ENCODE measurements at regions not wholly inside any gene's neighbourhood (a gene's known extent, or its start where the extent isn't known, plus 50 kb on each side); places are given as distances from the start of the nearest gene placed in this dataset.

DNA sequence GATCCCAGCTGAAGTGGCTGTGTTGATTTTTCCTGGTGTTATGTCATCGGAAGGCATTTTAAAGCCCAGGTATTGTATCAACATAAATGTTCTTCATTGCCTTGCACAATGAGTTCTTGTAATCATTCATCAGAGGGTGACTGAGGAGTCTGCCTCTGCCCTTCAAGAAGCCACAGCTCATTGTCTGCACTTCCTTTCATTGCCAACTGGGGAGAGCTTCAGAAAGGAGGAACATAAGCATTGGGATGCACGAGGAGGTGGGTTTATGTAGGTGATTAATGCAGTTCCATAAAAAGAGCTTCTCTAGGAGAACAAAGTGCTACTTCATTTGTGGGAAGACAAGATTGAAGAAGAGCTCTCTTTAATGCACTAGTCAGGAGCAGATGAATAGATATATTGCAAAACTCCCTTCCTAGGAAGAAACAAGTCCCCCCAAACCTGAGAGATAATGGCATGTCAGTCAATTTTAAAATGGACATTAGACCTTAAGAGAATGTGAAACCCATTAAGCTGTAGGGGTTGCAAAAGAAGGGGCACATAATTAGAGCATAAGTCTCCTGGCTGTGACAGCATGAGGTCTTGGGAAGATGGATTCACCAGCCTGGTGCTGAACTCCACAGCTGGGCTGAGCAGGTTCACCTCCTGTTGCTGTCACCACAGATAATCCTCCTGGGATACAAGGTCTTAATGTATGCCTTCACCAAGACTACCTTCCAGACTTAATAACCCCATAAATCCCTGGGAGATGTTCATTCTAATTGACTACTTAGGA is 124.6 kb downstream of the BACH1 start:
- WGBS, 2 donors (ENCODE audit: low coverage in 1 of 2), result 57 to 67% methylated on average over 2 of the region's 2 CpGs
- TF ChIP-seq EP300 (IDR thresholded peaks at IDR 0.05), result no peak
- TF ChIP-seq POLR2A (IDR thresholded peaks at IDR 0.05), result no peak
- TF ChIP-seq, protein P1, sequence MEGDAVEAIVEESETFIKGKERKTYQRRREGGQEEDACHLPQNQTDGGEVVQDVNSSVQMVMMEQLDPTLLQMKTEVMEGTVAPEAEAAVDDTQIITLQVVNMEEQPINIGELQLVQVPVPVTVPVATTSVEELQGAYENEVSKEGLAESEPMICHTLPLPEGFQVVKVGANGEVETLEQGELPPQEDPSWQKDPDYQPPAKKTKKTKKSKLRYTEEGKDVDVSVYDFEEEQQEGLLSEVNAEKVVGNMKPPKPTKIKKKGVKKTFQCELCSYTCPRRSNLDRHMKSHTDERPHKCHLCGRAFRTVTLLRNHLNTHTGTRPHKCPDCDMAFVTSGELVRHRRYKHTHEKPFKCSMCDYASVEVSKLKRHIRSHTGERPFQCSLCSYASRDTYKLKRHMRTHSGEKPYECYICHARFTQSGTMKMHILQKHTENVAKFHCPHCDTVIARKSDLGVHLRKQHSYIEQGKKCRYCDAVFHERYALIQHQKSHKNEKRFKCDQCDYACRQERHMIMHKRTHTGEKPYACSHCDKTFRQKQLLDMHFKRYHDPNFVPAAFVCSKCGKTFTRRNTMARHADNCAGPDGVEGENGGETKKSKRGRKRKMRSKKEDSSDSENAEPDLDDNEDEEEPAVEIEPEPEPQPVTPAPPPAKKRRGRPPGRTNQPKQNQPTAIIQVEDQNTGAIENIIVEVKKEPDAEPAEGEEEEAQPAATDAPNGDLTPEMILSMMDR (IDR thresholded peaks at IDR 0.05), result no peak
- no peak for TF ChIP-seq POLR2AphosphoS5 (IDR thresholded peaks at IDR 0.05)

GRCh38 chr21:29424728-29425127 is 126.0 kb downstream of the BACH1 start:
- WGBS, 2 donors (ENCODE audit: low coverage in 1 of 2), result 78 to 95% methylated on average over 2 of the region's 2 CpGs
- TF ChIP-seq, protein P1 (IDR thresholded peaks at IDR 0.05), result no peak
- TF ChIP-seq POLR2A (IDR thresholded peaks at IDR 0.05), result no peak
- no peak for TF ChIP-seq EP300 (IDR thresholded peaks at IDR 0.05)
- no peak for TF ChIP-seq POLR2AphosphoS5 (IDR thresholded peaks at IDR 0.05)
- Histone ChIP-seq H3K4me3 (no peak overlapping the region), H3K9me3 (no peaks in the 10 kb centered on the region), H3K27ac (no peak overlapping the region), H3K27me3 (no peaks in the 10 kb centered on the region), H3K36me3 (no peaks in the 10 kb centered on the region), H3K4me1 (no peaks in the 10 kb centered on the region)
- ATAC-seq, result no peak

More for the DNA sequence above, 124.6 kb downstream of the BACH1 start:
- ATAC-seq, result no peak
- Histone ChIP-seq H3K36me3 (no peaks in the 10 kb centered on the region), H3K4me3 (no peak overlapping the region), H3K27ac (no peak overlapping the region), H3K9me3 (no peaks in the 10 kb centered on the region), H3K27me3 (no peaks in the 10 kb centered on the region), H3K4me1 (no peaks in the 10 kb centered on the region)

GRCh38 chr21:29429218-29429617 is 130.5 kb downstream of the BACH1 start:
- H3K36me3 ChIP-seq, result no peaks in the 10 kb centered on the region
- H3K27me3 ChIP-seq, result no peaks in the 10 kb centered on the region
- no peak overlapping the region for H3K27ac ChIP-seq
- no peaks in the 10 kb centered on the region for H3K9me3 ChIP-seq
- no peak overlapping the region for H3K4me3 ChIP-seq
- H3K4me1 ChIP-seq, result no peaks in the 10 kb centered on the region
- no peak for ATAC-seq
- TF ChIP-seq, protein P1 (IDR thresholded peaks at IDR 0.05), result no peak
- TF ChIP-seq POLR2AphosphoS5 (IDR thresholded peaks at IDR 0.05) (no peak), EP300 (IDR thresholded peaks at IDR 0.05) (no peak), POLR2A (IDR thresholded peaks at IDR 0.05) (no peak)

- H3K36me3 ChIP-seq, result no peaks in the 10 kb centered on the region
- no peaks in the 10 kb centered on the region for H3K9me3 ChIP-seq
- WGBS, 2 donors (ENCODE audit: low coverage in 1 of 2), result 93 to 97% methylated on average over 3 of the region's 4 CpGs
- no peaks in the 10 kb centered on the region for H3K27me3 ChIP-seq
- no peak overlapping the region for H3K4me3 ChIP-seq
- H3K4me1 ChIP-seq, result no peaks in the 10 kb centered on the region
- TF ChIP-seq EP300 (IDR thresholded peaks at IDR 0.05) (no peak), POLR2AphosphoS5 (IDR thresholded peaks at IDR 0.05) (no peak)
- H3K27ac ChIP-seq, result no peak overlapping the region
- ATAC-seq, result no peak
Measured at GRCh38 chr21:29430030-29430429, 131.3 kb downstream of the BACH1 start.

DNA sequence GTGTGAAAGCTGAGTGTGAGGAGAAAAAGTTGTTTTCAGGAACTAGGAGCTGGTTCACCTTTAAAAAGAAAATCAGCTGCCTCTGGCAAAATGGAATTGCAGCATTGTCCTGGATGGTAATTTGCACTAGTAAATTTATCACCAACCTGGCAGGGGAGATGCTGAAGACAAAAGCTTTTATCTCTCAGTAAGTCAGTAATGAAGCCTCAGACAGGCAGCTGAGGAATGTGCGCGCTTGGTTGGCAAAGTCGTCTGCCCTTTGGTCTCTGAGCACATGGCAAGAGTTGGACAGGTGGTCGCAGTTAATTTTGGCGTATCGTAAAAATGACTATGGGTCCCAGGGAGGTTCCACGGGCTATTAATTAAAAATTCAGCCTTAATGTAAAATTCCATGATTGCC is 131.9 kb downstream of the BACH1 start:
- TF ChIP-seq POLR2AphosphoS5 (IDR thresholded peaks at IDR 0.05) (no peak), POLR2A (IDR thresholded peaks at IDR 0.05) (no peak)
- no peaks in the 10 kb centered on the region for H3K27me3 ChIP-seq
- WGBS, 2 donors (ENCODE audit: low coverage in 1 of 2), result 90 to 98% methylated on average over 7 of the region's 7 CpGs
- H3K27ac ChIP-seq, result no peak overlapping the region
- no peak overlapping the region for H3K4me3 ChIP-seq
- no peaks in the 10 kb centered on the region for H3K9me3 ChIP-seq
- ATAC-seq, result no peak
- H3K36me3 ChIP-seq, result no peaks in the 10 kb centered on the region
- no peaks in the 10 kb centered on the region for H3K4me1 ChIP-seq

- ATAC-seq, result no peak
- no peak overlapping the region for H3K4me3 ChIP-seq
- no peak overlapping the region for H3K27ac ChIP-seq
- H3K9me3 ChIP-seq, result no peaks in the 10 kb centered on the region
- 64 to 82% methylated on average over 1 of the region's 1 CpG for WGBS, 2 donors (ENCODE audit: low coverage in 1 of 2)
- H3K36me3 ChIP-seq, result no peaks in the 10 kb centered on the region
- no peaks in the 10 kb centered on the region for H3K4me1 ChIP-seq
- TF ChIP-seq, protein P1 (IDR thresholded peaks at IDR 0.05), result no peak
- TF ChIP-seq EP300 (IDR thresholded peaks at IDR 0.05) (no peak), POLR2AphosphoS5 (IDR thresholded peaks at IDR 0.05) (no peak), POLR2A (IDR thresholded peaks at IDR 0.05) (no peak)
- no peaks in the 10 kb centered on the region for H3K27me3 ChIP-seq
Measured at GRCh38 chr21:29431178-29431577, 132.5 kb downstream of the BACH1 start.
